GM23338 (cell line): ENCODE measurements at regions not wholly inside any gene's neighbourhood (a gene's known extent, or its start where the extent isn't known, plus 50 kb on each side); places are given as distances from the start of the nearest gene placed in this dataset.

Source experiments
- CTCF ChIP-seq, 2 experiments: fragments of 200-600 bp in 1 of 2; sonication (generic) in 1 of 2; conservative IDR thresholded peaks; 2 replicates each; pipeline versions ENCODE4 v1.5.1 to v1.6.1; 2016 to 2017; ENCODE audit warnings: antibody characterized with exemption in 2 of 2, low read depth in 2 of 2, mild to moderate bottlenecking in 2 of 2, moderate library complexity in 1 of 2
- ETS1 ChIP-seq: IDR thresholded peaks from 2 replicates; pipeline ENCODE4 v1.6.1; 2016; ENCODE audit warnings: antibody characterized with exemption

GRCh38 chr3:102193255-102193654 is 241.6 kb upstream of the ZPLD1 start:
- TF ChIP-seq CTCF (conservative IDR thresholded peaks at IDR 0.05; ENCODE audit: low read depth in 2 of 2) (no peak), ETS1 (no peak)
